ENCODE measurements at regions not wholly inside any gene's neighbourhood (a gene's known extent, or its start where the extent isn't known, plus 50 kb on each side); places are given as distances from the start of the nearest gene placed in this dataset.

DNA sequence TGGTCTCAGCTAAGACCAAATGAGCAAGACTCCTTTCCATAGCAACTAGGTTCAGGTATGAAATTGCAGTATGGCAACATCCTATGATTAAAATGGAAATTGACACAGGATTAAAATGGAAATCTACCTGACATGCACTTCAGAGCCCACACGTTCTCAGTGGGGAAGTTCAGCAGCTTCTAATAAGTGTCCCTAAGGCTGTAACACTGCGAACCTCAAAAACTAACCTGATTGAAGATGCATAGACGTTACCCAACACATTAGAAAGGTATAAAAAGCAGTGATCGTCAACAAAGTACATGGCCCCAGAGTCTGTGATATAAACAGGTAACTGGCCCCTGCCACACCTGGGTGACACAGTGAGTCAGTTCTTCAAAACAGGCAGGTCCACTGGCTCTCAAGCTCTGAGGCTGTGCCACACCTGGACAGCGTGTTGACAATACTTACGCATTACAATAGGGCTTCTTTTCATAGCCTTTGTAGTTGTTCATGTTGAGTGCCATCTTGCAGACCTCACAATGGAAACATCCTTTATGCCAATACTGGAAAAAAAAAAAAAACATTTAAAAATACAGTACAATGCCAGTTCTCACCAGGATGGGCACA, 274.9 kb upstream of the NEBL start:
- peaks cover 20% of the 10 kb centered on the region for H3K4me1 Mint-ChIP-seq (ENCODE audit: unreplicated experiment)

GRCh38 chr10:21171197-21171935, 274.3 kb upstream of the NEBL start:
- TF ChIP-seq, protein P1, sequence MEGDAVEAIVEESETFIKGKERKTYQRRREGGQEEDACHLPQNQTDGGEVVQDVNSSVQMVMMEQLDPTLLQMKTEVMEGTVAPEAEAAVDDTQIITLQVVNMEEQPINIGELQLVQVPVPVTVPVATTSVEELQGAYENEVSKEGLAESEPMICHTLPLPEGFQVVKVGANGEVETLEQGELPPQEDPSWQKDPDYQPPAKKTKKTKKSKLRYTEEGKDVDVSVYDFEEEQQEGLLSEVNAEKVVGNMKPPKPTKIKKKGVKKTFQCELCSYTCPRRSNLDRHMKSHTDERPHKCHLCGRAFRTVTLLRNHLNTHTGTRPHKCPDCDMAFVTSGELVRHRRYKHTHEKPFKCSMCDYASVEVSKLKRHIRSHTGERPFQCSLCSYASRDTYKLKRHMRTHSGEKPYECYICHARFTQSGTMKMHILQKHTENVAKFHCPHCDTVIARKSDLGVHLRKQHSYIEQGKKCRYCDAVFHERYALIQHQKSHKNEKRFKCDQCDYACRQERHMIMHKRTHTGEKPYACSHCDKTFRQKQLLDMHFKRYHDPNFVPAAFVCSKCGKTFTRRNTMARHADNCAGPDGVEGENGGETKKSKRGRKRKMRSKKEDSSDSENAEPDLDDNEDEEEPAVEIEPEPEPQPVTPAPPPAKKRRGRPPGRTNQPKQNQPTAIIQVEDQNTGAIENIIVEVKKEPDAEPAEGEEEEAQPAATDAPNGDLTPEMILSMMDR (conservative IDR thresholded peaks at IDR 0.05) = peak; percentile 71
- peaks cover 12% of the 10 kb centered on the region for H3K36me3 Mint-ChIP-seq
- no peaks in the 10 kb centered on the region for H3K9me3 Mint-ChIP-seq
- no peak for DNase-seq (ENCODE audit: extremely low spot score, unreplicated experiment)
- H3K27ac Mint-ChIP-seq = peak overlapping the region; percentile 64
- peak overlapping the region; percentile 94 for H3K4me3 Mint-ChIP-seq
- H3K27me3 Mint-ChIP-seq = peaks cover 33% of the 10 kb centered on the region
- peaks cover 20% of the 10 kb centered on the region for H3K4me1 Mint-ChIP-seq (ENCODE audit: unreplicated experiment)

More for the DNA sequence above, 274.9 kb upstream of the NEBL start:
- TF ChIP-seq, protein P1 (conservative IDR thresholded peaks at IDR 0.05) = no peak
- peaks cover 12% of the 10 kb centered on the region for H3K36me3 Mint-ChIP-seq
- peak overlapping the region; percentile 94 for H3K4me3 Mint-ChIP-seq
- no peak for DNase-seq (ENCODE audit: extremely low spot score, unreplicated experiment)
- H3K27me3 Mint-ChIP-seq = peaks cover 39% of the 10 kb centered on the region
- peak overlapping the region; percentile 79 for H3K27ac Mint-ChIP-seq
- H3K9me3 Mint-ChIP-seq = no peaks in the 10 kb centered on the region

DNA sequence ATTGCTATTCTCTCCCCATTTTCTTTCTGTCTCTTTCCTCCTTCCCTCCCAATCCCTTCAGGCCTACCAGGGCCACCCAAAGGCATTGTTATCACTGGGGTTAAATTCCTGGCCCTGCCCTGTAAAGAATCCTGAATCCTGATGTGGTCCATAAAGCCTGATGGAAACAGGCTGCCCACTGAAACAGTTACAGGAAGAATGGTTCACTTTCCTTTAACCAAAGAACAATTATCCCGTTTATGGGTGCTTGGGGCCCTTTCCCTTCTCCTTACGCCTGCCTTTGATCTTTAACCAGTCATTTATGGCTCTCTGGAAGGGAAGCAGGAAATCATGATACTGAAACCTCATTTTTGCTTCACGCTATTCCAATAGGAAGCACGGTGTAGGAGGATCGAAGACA, 273.1 kb upstream of the NEBL start:
- Mint-ChIP-seq H3K27me3 (peaks cover 23% of the 10 kb centered on the region), H3K4me3 (no peak overlapping the region), H3K27ac (no peak overlapping the region), H3K36me3 (peaks cover 12% of the 10 kb centered on the region), H3K4me1 (ENCODE audit: unreplicated experiment) (peaks cover 15% of the 10 kb centered on the region), H3K9me3 (no peaks in the 10 kb centered on the region)
- no peak for DNase-seq (ENCODE audit: extremely low spot score, unreplicated experiment)
- TF ChIP-seq, protein P1 (conservative IDR thresholded peaks at IDR 0.05) = no peak

- Mint-ChIP-seq H3K9me3 (no peaks in the 10 kb centered on the region), H3K27ac (no peak overlapping the region), H3K4me3 (peak overlapping the region; percentile 60), H3K4me1 (ENCODE audit: unreplicated experiment) (peaks cover 9% of the 10 kb centered on the region), H3K27me3 (peaks cover 15% of the 10 kb centered on the region), H3K36me3 (peaks cover 12% of the 10 kb centered on the region)
- TF ChIP-seq, protein P1 (conservative IDR thresholded peaks at IDR 0.05) = no peak
- no peak for DNase-seq (ENCODE audit: extremely low spot score, unreplicated experiment)
Measured at GRCh38 chr10:21169271-21169670, 272.2 kb upstream of the NEBL start.

- TF ChIP-seq, protein P1 (conservative IDR thresholded peaks at IDR 0.05) = no peak
- H3K36me3 Mint-ChIP-seq = peaks cover 12% of the 10 kb centered on the region
- H3K27me3 Mint-ChIP-seq = peaks cover 8% of the 10 kb centered on the region
- H3K9me3 Mint-ChIP-seq = no peaks in the 10 kb centered on the region
- peaks cover 9% of the 10 kb centered on the region for H3K4me1 Mint-ChIP-seq (ENCODE audit: unreplicated experiment)
- DNase-seq (ENCODE audit: extremely low spot score, unreplicated experiment) = no peak
- no peak overlapping the region for H3K4me3 Mint-ChIP-seq
- no peak overlapping the region for H3K27ac Mint-ChIP-seq
Measured at GRCh38 chr10:21167288-21168010, 270.3 kb upstream of the NEBL start.

Measured in type B pancreatic cell (in vitro differentiated cells).